SK-N-SH (cell line): ENCODE measurements at regions not wholly inside any gene's neighbourhood (a gene's known extent, or its start where the extent isn't known, plus 50 kb on each side); places are given as distances from the start of the nearest gene placed in this dataset.

Experiments
- CTCF ChIA-PET: fragments of 300-600, 350-600 bp; formaldehyde crosslinking; extraction: SDS; loops from one replicate; lab custom pipeline; 2021; lab: Yijun Ruan, JAX
- POLR2A ChIA-PET: fragments of 350-600 bp; sonication (Branson Sonifier 250); formaldehyde crosslinking; extraction: SDS; loops from one replicate; lab custom pipeline; 2020; ENCODE audit warnings: antibody characterized with exemption, inconsistent platforms; lab: Yijun Ruan, JAX
- DNase-seq: peaks from one replicate; pipeline ENCODE4 v3.0.0; 2012
- H2AFZ ChIP-seq: fragments of 200-600 bp; sonication (generic); 2 replicates; pipeline ENCODE4 v1.8.1; 2016; ENCODE audit warnings: antibody characterized with exemption, mild to moderate bottlenecking, low read depth
- H3F3A ChIP-seq: fragments of 200-600 bp; sonication (generic); replicated peaks from 2 replicates; pipeline ENCODE3; 2016; ENCODE audit warnings: antibody characterized with exemption, mild to moderate bottlenecking; ENCODE audit not compliant: insufficient read depth
- H3K27ac ChIP-seq, 2 experiments: fragments of 200-500 bp in 1 of 2; fragments of 200-600 bp in 1 of 2; sonication (Bioruptor generic) in 1 of 2; sonication (generic), shearing (Covaris generic) in 1 of 2; 2 replicates each; pipeline versions ENCODE4 v1.5.1 to v1.6.1; 2014 to 2016; ENCODE audit warnings: low read depth in 2 of 2, inconsistent platforms in 1 of 2, low read length in 1 of 2, mild to moderate bottlenecking in 1 of 2, mixed read lengths in 1 of 2
- H3K27me3 ChIP-seq: fragments of 200-600 bp; sonication (generic), shearing (Covaris generic); 2 replicates; pipeline ENCODE4 v1.6.1; 2016; ENCODE audit warnings: mixed run types; ENCODE audit not compliant: insufficient read depth
- H3K36me3 ChIP-seq, 2 experiments: fragments of 200-500 bp in 1 of 2; fragments of 200-600 bp in 1 of 2; sonication (Bioruptor generic) in 1 of 2; sonication (generic) in 1 of 2; replicated peaks in 1 of 2; 2 replicates each; pipeline versions ENCODE3 to v1.5.1; 2014 to 2016; ENCODE audit warnings: low read length in 1 of 2, mild to moderate bottlenecking in 1 of 2; ENCODE audit not compliant: insufficient read depth in 2 of 2, control insufficient read depth in 1 of 2
- H3K4me1 ChIP-seq, 2 experiments: fragments of 200-500 bp in 1 of 2; fragments of 200-600 bp in 1 of 2; sonication (Bioruptor generic) in 1 of 2; sonication (generic), shearing (Covaris generic) in 1 of 2; 2 replicates each; pipeline versions ENCODE4 v1.5.1 to v1.6.1; 2014 to 2016; ENCODE audit warnings: low read depth in 1 of 2, low read length in 1 of 2, mixed run types in 1 of 2; ENCODE audit not compliant: insufficient read depth in 2 of 2, control insufficient read depth in 1 of 2
- H3K4me2 ChIP-seq: fragments of 200-600 bp; sonication (generic), shearing (Covaris generic); 2 replicates; pipeline ENCODE4 v1.6.1; 2017; ENCODE audit warnings: mixed run types
- H3K4me3 ChIP-seq, 2 experiments: fragments of 200-500 bp in 1 of 2; fragments of 200-600 bp in 1 of 2; sonication (Bioruptor generic) in 1 of 2; sonication (generic), shearing (Covaris generic) in 1 of 2; 2 replicates each; pipeline versions ENCODE4 v1.5.1 to v1.8.1; 2014 to 2016; ENCODE audit warnings: low read depth in 2 of 2, inconsistent platforms in 1 of 2, low read length in 1 of 2, mild to moderate bottlenecking in 1 of 2, mixed read lengths in 1 of 2, moderate library complexity in 1 of 2
- H3K79me2 ChIP-seq: fragments of 200-600 bp; sonication (generic); 2 replicates; pipeline ENCODE4 v1.8.1; 2017; ENCODE audit warnings: mild to moderate bottlenecking; ENCODE audit not compliant: insufficient read depth
- H3K9ac ChIP-seq: fragments of 200-600 bp; sonication (generic); 2 replicates; pipeline ENCODE4 v1.6.1; 2017; ENCODE audit warnings: mixed run types
- H3K9me2 ChIP-seq: fragments of 200-600 bp; sonication (generic); 2 replicates; pipeline ENCODE4 v1.6.1; 2017; ENCODE audit warnings: mixed run types
- H3K9me3 ChIP-seq: fragments of 200-600 bp; sonication (generic); 2 replicates; pipeline ENCODE4 v1.6.1; 2017; ENCODE audit warnings: mixed run types, mild to moderate bottlenecking, moderate library complexity
- H4K20me1 ChIP-seq: fragments of 200-600 bp; sonication (generic); 2 replicates; pipeline ENCODE4 v1.6.1; 2017; ENCODE audit warnings: mild to moderate bottlenecking, mixed run types; ENCODE audit not compliant: insufficient read depth
- EP300 ChIP-seq, 2 experiments: IDR thresholded peaks; 2 replicates each; pipeline versions ENCODE4 v1.4.0 to v1.6.1; 2012; ENCODE audit warnings: borderline replicate concordance in 1 of 2, low read depth in 1 of 2, low read length in 1 of 2
- EZH2phosphoT487 ChIP-seq: fragments of 200-600 bp; sonication (generic); IDR thresholded peaks from 2 replicates; pipeline ENCODE4 v1.6.1; 2017; ENCODE audit warnings: low read depth, mixed run types, mild to moderate bottlenecking, antibody characterized with exemption, moderate library complexity, borderline replicate concordance
- FOXJ3 ChIP-seq: sonication (generic); formaldehyde crosslinking; IDR thresholded peaks from 2 replicates; pipeline ENCODE4 v1.5.1; 2020; ENCODE audit warnings: mild to moderate bottlenecking, missing genetic modification reagents
- POLR2AphosphoS5 ChIP-seq: IDR thresholded peaks from 2 replicates; pipeline ENCODE4 v1.6.1; 2012; ENCODE audit warnings: low read depth, low read length
- RAD21 ChIP-seq: IDR thresholded peaks from 2 replicates; pipeline ENCODE4 v1.6.1; 2012; ENCODE audit warnings: mild to moderate bottlenecking, low read length
- RCOR1 ChIP-seq: fragments of 150-350 bp; IDR thresholded peaks from 2 replicates; pipeline ENCODE4 v1.6.1; 2017; ENCODE audit warnings: antibody characterized with exemption, low read length
- RFX5 ChIP-seq: IDR thresholded peaks from 2 replicates; pipeline ENCODE4 v1.6.1; 2012; ENCODE audit warnings: mild to moderate bottlenecking, improper control_type of control experiment, low read length
- SMC3 ChIP-seq: IDR thresholded peaks from 2 replicates; pipeline ENCODE4 v1.6.1; 2012; ENCODE audit warnings: low read depth, low read length, improper control_type of control experiment
- YY1 ChIP-seq: IDR thresholded peaks from 2 replicates; pipeline ENCODE4 v1.4.0; 2012; ENCODE audit warnings: low read depth, mild to moderate bottlenecking
- WGBS: methylation state at CpG from one replicate; pipeline ENCODE4 v1.1.6; 2017; ENCODE audit warnings: low lambda C conversion rate; 5-methylcytosine and 5-hydroxymethylcytosine counted together
- TF ChIP-seq, protein P1 (sequence below): fragments of 200-600 bp; sonication (generic); IDR thresholded peaks from 2 replicates; pipeline ENCODE4 v1.6.1; 2017; ENCODE audit warnings: antibody characterized with exemption, mild to moderate bottlenecking, moderate library complexity
- TF ChIP-seq, protein P2 (sequence below): IDR thresholded peaks from 2 replicates; pipeline ENCODE4 v1.4.0; 2012; ENCODE audit warnings: low read depth, borderline replicate concordance
- TF ChIP-seq, protein P3 (sequence below): IDR thresholded peaks from 2 replicates; pipeline ENCODE4 v1.6.1; 2012; ENCODE audit warnings: mild to moderate bottlenecking, low read depth, low read length, moderate library complexity
- TF ChIP-seq, protein P4 (sequence below): IDR thresholded peaks from 2 replicates; pipeline ENCODE4; 2012

GRCh38 chr19:31049431-31049830 lies 299.8 kb downstream of the TSHZ3 start:
- Histone ChIP-seq H3K79me2 (no peaks in the 10 kb centered on the region), H3K9me2 (no peaks in the 10 kb centered on the region), H3K9ac (no peak overlapping the region)
- TF ChIP-seq RCOR1 (no peak), RFX5 (no peak), EP300 (IDR thresholded peaks at IDR 0.05; ENCODE audit: borderline replicate concordance in 1 of 2, low read depth in 1 of 2, low read length in 1 of 2) (no peak)
- TF ChIP-seq, protein P1, sequence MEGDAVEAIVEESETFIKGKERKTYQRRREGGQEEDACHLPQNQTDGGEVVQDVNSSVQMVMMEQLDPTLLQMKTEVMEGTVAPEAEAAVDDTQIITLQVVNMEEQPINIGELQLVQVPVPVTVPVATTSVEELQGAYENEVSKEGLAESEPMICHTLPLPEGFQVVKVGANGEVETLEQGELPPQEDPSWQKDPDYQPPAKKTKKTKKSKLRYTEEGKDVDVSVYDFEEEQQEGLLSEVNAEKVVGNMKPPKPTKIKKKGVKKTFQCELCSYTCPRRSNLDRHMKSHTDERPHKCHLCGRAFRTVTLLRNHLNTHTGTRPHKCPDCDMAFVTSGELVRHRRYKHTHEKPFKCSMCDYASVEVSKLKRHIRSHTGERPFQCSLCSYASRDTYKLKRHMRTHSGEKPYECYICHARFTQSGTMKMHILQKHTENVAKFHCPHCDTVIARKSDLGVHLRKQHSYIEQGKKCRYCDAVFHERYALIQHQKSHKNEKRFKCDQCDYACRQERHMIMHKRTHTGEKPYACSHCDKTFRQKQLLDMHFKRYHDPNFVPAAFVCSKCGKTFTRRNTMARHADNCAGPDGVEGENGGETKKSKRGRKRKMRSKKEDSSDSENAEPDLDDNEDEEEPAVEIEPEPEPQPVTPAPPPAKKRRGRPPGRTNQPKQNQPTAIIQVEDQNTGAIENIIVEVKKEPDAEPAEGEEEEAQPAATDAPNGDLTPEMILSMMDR: no peak
- TF ChIP-seq, all 33 proteins: peak for 0
- Histone ChIP-seq H3K9me3 (no peaks in the 10 kb centered on the region), H3K27ac (no peak overlapping the region), H2AFZ (no peak overlapping the region), H3F3A (no peaks in the 10 kb centered on the region), H3K4me1 (no peaks in the 10 kb centered on the region), H3K4me3 (no peak overlapping the region), H3K36me3 (no peaks in the 10 kb centered on the region), H3K27me3 (no peaks in the 10 kb centered on the region), H3K4me2 (no peak overlapping the region), H4K20me1 (no peaks in the 10 kb centered on the region)
- no peak for DNase-seq
- CTCF ChIA-PET: no interaction called here
- 64% methylated on average over 5 of the region's 5 CpGs for WGBS
- POLR2A ChIA-PET: no interaction called here

DNA sequence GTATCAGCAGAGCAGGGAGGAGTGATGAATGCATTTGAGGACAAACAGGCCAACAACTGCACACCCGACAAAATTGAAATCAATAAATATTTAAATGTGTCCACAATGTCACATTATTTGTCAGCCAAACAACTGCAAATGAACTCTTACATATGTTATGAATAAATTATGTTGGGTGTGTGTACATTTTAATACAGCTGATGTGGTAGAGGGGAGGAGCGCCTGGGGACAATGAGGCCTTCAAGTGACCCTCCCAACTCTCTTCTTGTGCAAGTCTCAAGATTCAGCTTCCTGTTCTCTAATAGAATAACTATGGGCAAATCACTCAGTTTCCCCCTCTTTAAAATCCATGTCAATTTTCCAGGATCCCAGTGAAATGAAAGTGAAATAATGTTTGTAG lies 303.2 kb downstream of the TSHZ3 start:
- no peak overlapping the region for H3K4me3 ChIP-seq
- TF ChIP-seq POLR2AphosphoS5 (no peak), SMC3 (no peak), FOXJ3 (CRISPR knock-in tag) (no peak), RAD21 (no peak), YY1 (no peak), EZH2phosphoT487 (no peak)
- TF ChIP-seq, protein P2, sequence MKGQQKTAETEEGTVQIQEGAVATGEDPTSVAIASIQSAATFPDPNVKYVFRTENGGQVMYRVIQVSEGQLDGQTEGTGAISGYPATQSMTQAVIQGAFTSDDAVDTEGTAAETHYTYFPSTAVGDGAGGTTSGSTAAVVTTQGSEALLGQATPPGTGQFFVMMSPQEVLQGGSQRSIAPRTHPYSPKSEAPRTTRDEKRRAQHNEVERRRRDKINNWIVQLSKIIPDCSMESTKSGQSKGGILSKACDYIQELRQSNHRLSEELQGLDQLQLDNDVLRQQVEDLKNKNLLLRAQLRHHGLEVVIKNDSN: no peak
- TF ChIP-seq, protein P3, sequence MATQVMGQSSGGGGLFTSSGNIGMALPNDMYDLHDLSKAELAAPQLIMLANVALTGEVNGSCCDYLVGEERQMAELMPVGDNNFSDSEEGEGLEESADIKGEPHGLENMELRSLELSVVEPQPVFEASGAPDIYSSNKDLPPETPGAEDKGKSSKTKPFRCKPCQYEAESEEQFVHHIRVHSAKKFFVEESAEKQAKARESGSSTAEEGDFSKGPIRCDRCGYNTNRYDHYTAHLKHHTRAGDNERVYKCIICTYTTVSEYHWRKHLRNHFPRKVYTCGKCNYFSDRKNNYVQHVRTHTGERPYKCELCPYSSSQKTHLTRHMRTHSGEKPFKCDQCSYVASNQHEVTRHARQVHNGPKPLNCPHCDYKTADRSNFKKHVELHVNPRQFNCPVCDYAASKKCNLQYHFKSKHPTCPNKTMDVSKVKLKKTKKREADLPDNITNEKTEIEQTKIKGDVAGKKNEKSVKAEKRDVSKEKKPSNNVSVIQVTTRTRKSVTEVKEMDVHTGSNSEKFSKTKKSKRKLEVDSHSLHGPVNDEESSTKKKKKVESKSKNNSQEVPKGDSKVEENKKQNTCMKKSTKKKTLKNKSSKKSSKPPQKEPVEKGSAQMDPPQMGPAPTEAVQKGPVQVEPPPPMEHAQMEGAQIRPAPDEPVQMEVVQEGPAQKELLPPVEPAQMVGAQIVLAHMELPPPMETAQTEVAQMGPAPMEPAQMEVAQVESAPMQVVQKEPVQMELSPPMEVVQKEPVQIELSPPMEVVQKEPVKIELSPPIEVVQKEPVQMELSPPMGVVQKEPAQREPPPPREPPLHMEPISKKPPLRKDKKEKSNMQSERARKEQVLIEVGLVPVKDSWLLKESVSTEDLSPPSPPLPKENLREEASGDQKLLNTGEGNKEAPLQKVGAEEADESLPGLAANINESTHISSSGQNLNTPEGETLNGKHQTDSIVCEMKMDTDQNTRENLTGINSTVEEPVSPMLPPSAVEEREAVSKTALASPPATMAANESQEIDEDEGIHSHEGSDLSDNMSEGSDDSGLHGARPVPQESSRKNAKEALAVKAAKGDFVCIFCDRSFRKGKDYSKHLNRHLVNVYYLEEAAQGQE: no peak
- TF ChIP-seq, protein P4, sequence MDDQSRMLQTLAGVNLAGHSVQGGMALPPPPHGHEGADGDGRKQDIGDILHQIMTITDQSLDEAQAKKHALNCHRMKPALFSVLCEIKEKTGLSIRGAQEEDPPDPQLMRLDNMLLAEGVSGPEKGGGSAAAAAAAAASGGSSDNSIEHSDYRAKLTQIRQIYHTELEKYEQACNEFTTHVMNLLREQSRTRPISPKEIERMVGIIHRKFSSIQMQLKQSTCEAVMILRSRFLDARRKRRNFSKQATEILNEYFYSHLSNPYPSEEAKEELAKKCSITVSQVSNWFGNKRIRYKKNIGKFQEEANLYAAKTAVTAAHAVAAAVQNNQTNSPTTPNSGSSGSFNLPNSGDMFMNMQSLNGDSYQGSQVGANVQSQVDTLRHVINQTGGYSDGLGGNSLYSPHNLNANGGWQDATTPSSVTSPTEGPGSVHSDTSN: no peak
- no peak overlapping the region for H3K4me2 ChIP-seq
- no peaks in the 10 kb centered on the region for H3F3A ChIP-seq
- ChIA-PET CTCF (interaction anchor here (0.9 to 1.2 kb wide), 2 partner anchors 8 to 363 kb away, joined by 4 read pairs; no protein-coding TSS in a partner anchor), POLR2A (no interaction called here)
- H3K9me3 ChIP-seq: no peaks in the 10 kb centered on the region
- H3K27ac ChIP-seq: no peak overlapping the region
- no peaks in the 10 kb centered on the region for H3K27me3 ChIP-seq
- 30% methylated on average over 2 of the region's 2 CpGs for WGBS
- no peaks in the 10 kb centered on the region for H3K4me1 ChIP-seq
- no peaks in the 10 kb centered on the region for H3K36me3 ChIP-seq
- H4K20me1 ChIP-seq: no peaks in the 10 kb centered on the region
- H3K9me2 ChIP-seq: no peaks in the 10 kb centered on the region
- no peak overlapping the region for H2AFZ ChIP-seq
- H3K79me2 ChIP-seq: no peaks in the 10 kb centered on the region
- no peak overlapping the region for H3K9ac ChIP-seq
- DNase-seq: no peak
